IMR-90 (cell line): ENCODE measurements at regions not wholly inside any gene's neighbourhood (a gene's known extent, or its start where the extent isn't known, plus 50 kb on each side); places are given as distances from the start of the nearest gene placed in this dataset.

Experiments used
- ATAC-seq: fragments of 200-7000 bp; cut with Tn5 transposase; 2 replicates; pipeline ENCODE4 v1.9.1; 2020; ENCODE audit warnings: low read depth, mild to moderate bottlenecking, moderate library complexity
- BruUV-seq: library from RNA; stranded (reverse); fragments of 400-500 nt; replicated peaks from 2 replicates; lab custom pipeline; 2021; lab: Mats Ljungman, UMichigan
- CTCF ChIA-PET: fragments of 300-600 bp; formaldehyde crosslinking; extraction: SDS; loops from one replicate; lab custom pipeline; 2021; ENCODE audit warnings: antibody characterized with exemption; lab: Yijun Ruan, JAX
- POLR2A ChIA-PET: fragments of 300-600 bp; sonication (Branson Sonifier 250); formaldehyde crosslinking; loops from one replicate; lab custom pipeline; 2022; ENCODE audit warnings: antibody characterized with exemption; ENCODE audit not compliant: unreplicated experiment; lab: Charles Lee
- DNase-seq: peaks from one replicate; pipeline ENCODE4 v3.0.0; 2013
- H2AFZ ChIP-seq: replicated peaks from 2 replicates; pipeline ENCODE3; 2013; ENCODE audit warnings: low read length, mild to moderate bottlenecking; ENCODE audit not compliant: poor library complexity
- H2AK5ac ChIP-seq: 2 replicates; pipeline ENCODE4 v1.6.1; 2013; ENCODE audit warnings: low read depth, low read length, inconsistent platforms
- H2AK9ac ChIP-seq: replicated peaks from 2 replicates; pipeline ENCODE3; 2013; ENCODE audit warnings: mild to moderate bottlenecking, low read depth, low read length, moderate library complexity; ENCODE audit not compliant: poor library complexity
- H2BK120ac ChIP-seq: 2 replicates; pipeline ENCODE4 v1.6.1; 2013; ENCODE audit warnings: low read depth, low read length, inconsistent platforms
- H2BK15ac ChIP-seq: 3 replicates; pipeline ENCODE4 v1.6.1; 2013; ENCODE audit warnings: low read depth, low read length, inconsistent platforms
- H2BK20ac ChIP-seq: 2 replicates; pipeline ENCODE4 v1.6.1; 2013; ENCODE audit warnings: low read depth, mild to moderate bottlenecking, inconsistent platforms, low read length, moderate library complexity
- H2BK5ac ChIP-seq: 2 replicates; pipeline ENCODE4 v1.6.1; 2013; ENCODE audit warnings: mild to moderate bottlenecking, low read depth, low read length, inconsistent platforms; ENCODE audit not compliant: poor library complexity, severe bottlenecking
- H3K14ac ChIP-seq: replicated peaks from 2 replicates; pipeline ENCODE4 v1.6.1; 2013; ENCODE audit warnings: low read depth, low read length, inconsistent platforms
- H3K18ac ChIP-seq: 2 replicates; pipeline ENCODE4 v1.6.1; 2013; ENCODE audit warnings: low read depth, low read length, control low read depth
- H3K23ac ChIP-seq: 2 replicates; pipeline ENCODE4 v1.6.1; 2013; ENCODE audit warnings: low read depth, low read length, inconsistent platforms
- H3K27ac ChIP-seq: 2 replicates; pipeline ENCODE4 v1.5.1; 2013; ENCODE audit warnings: mild to moderate bottlenecking, control low read depth, low read length; ENCODE audit not compliant: insufficient read depth
- H3K27me3 ChIP-seq: 2 replicates; pipeline ENCODE4 v1.6.1; 2013; ENCODE audit warnings: low read length; ENCODE audit not compliant: control insufficient read depth, insufficient read depth
- H3K36me3 ChIP-seq: 2 replicates; pipeline ENCODE4 v1.6.1; 2013; ENCODE audit warnings: low read length, mixed read lengths; ENCODE audit not compliant: control insufficient read depth, insufficient read depth
- H3K4ac ChIP-seq: 2 replicates; pipeline ENCODE4 v1.6.1; 2013; ENCODE audit warnings: low read depth, low read length, inconsistent platforms
- H3K4me1 ChIP-seq: 2 replicates; pipeline ENCODE4 v1.6.1; 2013; ENCODE audit warnings: low read length, mixed read lengths; ENCODE audit not compliant: control insufficient read depth, insufficient read depth
- H3K4me2 ChIP-seq: 2 replicates; pipeline ENCODE4 v1.6.1; 2013; ENCODE audit warnings: low read depth, mild to moderate bottlenecking, control low read depth, low read length, moderate library complexity
- H3K4me3 ChIP-seq: 2 replicates; pipeline ENCODE4 v1.5.1; 2013; ENCODE audit warnings: low read depth, mild to moderate bottlenecking, control low read depth, low read length, moderate library complexity; ENCODE audit not compliant: insufficient read depth
- H3K56ac ChIP-seq: 2 replicates; pipeline ENCODE4 v1.6.1; 2013; ENCODE audit warnings: low read length, inconsistent platforms; ENCODE audit not compliant: insufficient read depth; ENCODE audit errors: extremely low read depth
- H3K79me1 ChIP-seq, 2 experiments: 2 replicates each; pipeline ENCODE4 v1.6.1; 2013; ENCODE audit warnings: low read length in 2 of 2, inconsistent platforms in 1 of 2, low read depth in 1 of 2
- H3K9ac ChIP-seq: 2 replicates; pipeline ENCODE4 v1.6.1; 2013; ENCODE audit warnings: low read depth, low read length, control low read depth
- H3K9me1 ChIP-seq: 2 replicates; pipeline ENCODE4 v1.6.1; 2013; ENCODE audit warnings: low read length, inconsistent platforms; ENCODE audit not compliant: insufficient read depth
- H3K9me3 ChIP-seq: 2 replicates; pipeline ENCODE4 v1.6.1; 2013; ENCODE audit warnings: low read length; ENCODE audit not compliant: control insufficient read depth, insufficient read depth
- H4K20me1 ChIP-seq: 2 replicates; pipeline ENCODE4 v1.6.1; 2013; ENCODE audit warnings: low read length, inconsistent platforms; ENCODE audit not compliant: insufficient read depth
- H4K5ac ChIP-seq: 2 replicates; pipeline ENCODE4 v1.6.1; 2013; ENCODE audit warnings: mild to moderate bottlenecking, low read depth, low read length, control low read depth
- H4K8ac ChIP-seq, 2 experiments: 2 replicates each; pipeline ENCODE4 v1.6.1; 2013; ENCODE audit warnings: low read depth in 2 of 2, low read length in 2 of 2, control low read depth in 1 of 2, inconsistent platforms in 1 of 2
- H4K91ac ChIP-seq: 2 replicates; pipeline ENCODE4 v1.6.1; 2013; ENCODE audit warnings: low read depth, low read length, inconsistent platforms; ENCODE audit not compliant: insufficient read depth
- BHLHE40 ChIP-seq: fragments of 150-350 bp; IDR thresholded peaks from 2 replicates; pipeline ENCODE4 v1.6.1; 2016; ENCODE audit warnings: mild to moderate bottlenecking, low read depth, low read length
- CEBPB ChIP-seq: IDR thresholded peaks from 2 replicates; pipeline ENCODE4 v1.6.1; 2012; ENCODE audit warnings: low read depth, low read length, improper control_type of control experiment
- MAFK ChIP-seq: IDR thresholded peaks from 2 replicates; pipeline ENCODE4 v1.6.1; 2012; ENCODE audit warnings: low read depth, low read length, improper control_type of control experiment
- MXI1 ChIP-seq: IDR thresholded peaks from 2 replicates; pipeline ENCODE4 v1.6.1; 2012; ENCODE audit warnings: low read depth, mild to moderate bottlenecking, low read length, moderate library complexity, borderline replicate concordance
- POLR2A ChIP-seq: IDR thresholded peaks from 2 replicates; pipeline ENCODE4 v1.6.1; 2012; ENCODE audit warnings: mild to moderate bottlenecking, low read depth, low read length
- WGBS, 2 experiments: methylation state at CpG; one replicate each; pipeline versions ENCODE4 v1.1.5 to v1.1.7; 2013; ENCODE audit warnings: missing lambda C conversion rate in 2 of 2; ENCODE audit not compliant: insufficient read length in 1 of 2; ENCODE audit errors: extremely low coverage in 2 of 2; 5-methylcytosine and 5-hydroxymethylcytosine counted together
- dilution Hi-C: fragments of 300-500 bp; cut with HindIII; formaldehyde crosslinking; loops from one replicate; pipeline ENCODE4 v1.14.3; 2018; ENCODE audit warnings: low sequenced_read_pairs; ENCODE audit not compliant: unreplicated experiment
- in situ Hi-C: fragments of 300-500 bp; cut with MboI; formaldehyde crosslinking; loops from 3 replicates; pipeline ENCODE4 v1.14.3; 2019; ENCODE audit warnings: low sequenced_read_pairs, inconsistent platforms, mixed read lengths
- intact Hi-C: fragments of 100-400 bp; cut with micrococcal nuclease; formaldehyde crosslinking; loops from 2 replicates; pipeline ENCODE4 v1.10.0; 2022
- TF ChIP-seq, protein P1 (sequence below): conservative IDR thresholded peaks from 2 replicates; pipeline ENCODE4 v1.5.1; 2012; ENCODE audit warnings: mild to moderate bottlenecking, low read depth, low read length, improper control_type of control experiment

DNA sequence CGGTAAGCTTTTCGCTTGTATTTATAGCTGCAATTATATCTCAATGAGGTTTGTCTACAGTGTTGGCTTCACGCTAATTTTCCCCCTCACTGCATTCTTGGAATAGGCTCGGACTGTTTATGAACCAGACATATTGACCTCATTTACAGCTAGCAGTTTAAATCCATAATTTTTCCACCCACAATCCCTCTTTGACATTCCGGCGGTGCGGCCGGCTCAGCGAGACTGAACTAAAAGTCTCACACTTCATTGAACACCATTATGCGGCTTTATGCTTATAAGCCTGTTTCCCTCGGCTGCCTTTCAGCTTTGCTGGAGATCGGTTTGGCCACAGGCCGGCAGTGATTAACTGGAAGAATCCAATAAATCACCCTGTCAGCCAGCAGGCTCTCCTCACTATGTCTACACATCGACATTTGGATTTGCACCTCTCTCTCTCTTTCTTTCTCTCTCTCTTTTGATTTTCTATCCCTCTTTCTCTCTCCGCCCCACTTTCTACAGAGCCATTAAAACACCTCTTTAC lies 315.0 kb upstream of the TLE4 start:
- ChIA-PET CTCF (interaction anchor here (0.6 kb wide), 1 partner anchor 9 kb away, joined by 3 read pairs; no protein-coding TSS in a partner anchor), POLR2A (no interaction called here)
- Histone ChIP-seq H3K18ac (no peak overlapping the region), H3K27me3 (peaks cover 6% of the 10 kb centered on the region; the same call in 1 of the 2 replicates), H3K4me2 (peak overlapping the region; percentile 12; the same call in 1 of the 2 replicates), H2AFZ (peak overlapping the region; percentile 52), H2AK9ac (no peak overlapping the region), H3K79me1 (no peaks in the 10 kb centered on the region), H3K23ac (no peak overlapping the region), H2BK20ac (no peak overlapping the region), H4K91ac (no peak overlapping the region), H2BK120ac (no peak overlapping the region), H3K9ac (no peak overlapping the region), H3K4me3 (no peak overlapping the region), H3K9me3 (no peaks in the 10 kb centered on the region), H3K9me1 (no peaks in the 10 kb centered on the region), H3K4ac (no peak overlapping the region), H4K8ac (no peak overlapping the region), H3K36me3 (no peaks in the 10 kb centered on the region), H4K5ac (no peak overlapping the region), H2BK5ac (no peak overlapping the region), H3K4me1 (no peaks in the 10 kb centered on the region), H3K56ac (no peak overlapping the region), H3K27ac (no peak overlapping the region), H2AK5ac (no peak overlapping the region), H2BK15ac (no peak overlapping the region), H3K14ac (no peak overlapping the region), H4K20me1 (no peaks in the 10 kb centered on the region)
- TF ChIP-seq BHLHE40: no peak
- no peak for TF ChIP-seq CEBPB
- no peak for TF ChIP-seq MAFK
- no peak for TF ChIP-seq MXI1
- TF ChIP-seq, protein P1, sequence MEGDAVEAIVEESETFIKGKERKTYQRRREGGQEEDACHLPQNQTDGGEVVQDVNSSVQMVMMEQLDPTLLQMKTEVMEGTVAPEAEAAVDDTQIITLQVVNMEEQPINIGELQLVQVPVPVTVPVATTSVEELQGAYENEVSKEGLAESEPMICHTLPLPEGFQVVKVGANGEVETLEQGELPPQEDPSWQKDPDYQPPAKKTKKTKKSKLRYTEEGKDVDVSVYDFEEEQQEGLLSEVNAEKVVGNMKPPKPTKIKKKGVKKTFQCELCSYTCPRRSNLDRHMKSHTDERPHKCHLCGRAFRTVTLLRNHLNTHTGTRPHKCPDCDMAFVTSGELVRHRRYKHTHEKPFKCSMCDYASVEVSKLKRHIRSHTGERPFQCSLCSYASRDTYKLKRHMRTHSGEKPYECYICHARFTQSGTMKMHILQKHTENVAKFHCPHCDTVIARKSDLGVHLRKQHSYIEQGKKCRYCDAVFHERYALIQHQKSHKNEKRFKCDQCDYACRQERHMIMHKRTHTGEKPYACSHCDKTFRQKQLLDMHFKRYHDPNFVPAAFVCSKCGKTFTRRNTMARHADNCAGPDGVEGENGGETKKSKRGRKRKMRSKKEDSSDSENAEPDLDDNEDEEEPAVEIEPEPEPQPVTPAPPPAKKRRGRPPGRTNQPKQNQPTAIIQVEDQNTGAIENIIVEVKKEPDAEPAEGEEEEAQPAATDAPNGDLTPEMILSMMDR: no peak
- TF ChIP-seq POLR2A: no peak
- 12% methylated on average over 3 of the region's 15 CpGs; no CpG with 5 or more reads in 1 of the 2 experiments for WGBS, 2 experiments
- dilution Hi-C loops: no loop called here
- in situ Hi-C loops: no loop called here
- intact Hi-C loops: no loop called here
- BruUV-seq: no TSS peak
- DNase-seq (peak; percentile 43), ATAC-seq (no peak; the same call in 1 of the 2 replicates)
